Thyroid gland (tissue), 4 donors: ENCODE measurements at regions not wholly inside any gene's neighbourhood (a gene's known extent, or its start where the extent isn't known, plus 50 kb on each side); places are given as distances from the start of the nearest gene placed in this dataset.

Experiments
- DNase-seq, 2 donors: peaks; one replicate each; pipeline ENCODE4 v3.0.0-alpha.2; 2019
- H3K27ac ChIP-seq, 3 donors: fragments of 200-600 bp; sonication (generic); 1 replicate in 2 of 3; 2 replicates in 1 of 3; pipeline ENCODE4 v1.5.1; 2016 to 2019; ENCODE audit warnings: mild to moderate bottlenecking in 1 of 3, moderate library complexity in 1 of 3
- H3K27me3 ChIP-seq: fragments of 200-600 bp; sonication (generic); one replicate; pipeline ENCODE4 v1.5.1; 2019
- H3K36me3 ChIP-seq, 2 donors: fragments of 200-600 bp; sonication (generic); one replicate each; pipeline ENCODE4 v1.5.1; 2016 to 2019
- H3K4me1 ChIP-seq, 2 donors: fragments of 200-600 bp; sonication (generic); one replicate each; pipeline ENCODE4 v1.5.1; 2017 to 2019
- H3K4me3 ChIP-seq, 3 donors: fragments of 200-600 bp; sonication (generic); replicated peaks in 1 of 3; 1 replicate in 2 of 3; 2 replicates in 1 of 3; pipeline ENCODE4 v1.5.1; 2016; ENCODE audit warnings: mild to moderate bottlenecking in 1 of 3
- H3K9me3 ChIP-seq: fragments of 200-600 bp; sonication (generic); one replicate; pipeline ENCODE4 v1.5.1; 2017
- CTCF ChIP-seq, 6 experiments: fragments of 200-600 bp in 3 of 6; fragments of 450-650 bp in 3 of 6; sonication (generic) in 3 of 6; IDR thresholded peaks; one replicate each; pipeline ENCODE4 v1.5.1; 2016 to 2019; ENCODE audit warnings: antibody characterized with exemption in 6 of 6, mild to moderate bottlenecking in 2 of 6, inconsistent platforms in 1 of 6, moderate library complexity in 1 of 6
- POLR2A ChIP-seq, 2 donors: fragments of 450-650 bp; IDR thresholded peaks; one replicate each; pipeline ENCODE4 v1.6.1; 2017; ENCODE audit warnings: antibody characterized with exemption in 2 of 2, mild to moderate bottlenecking in 2 of 2, moderate library complexity in 1 of 2
- WGBS, 2 donors: methylation state at CpG; one replicate each; pipeline ENCODE4 v1.1.5; 2017; 5-methylcytosine and 5-hydroxymethylcytosine counted together
- intact Hi-C: fragments of 100-400 bp; cut with DNase I; formaldehyde crosslinking; loops from one replicate; pipeline ENCODE4 v1.15.1; 2023

DNA sequence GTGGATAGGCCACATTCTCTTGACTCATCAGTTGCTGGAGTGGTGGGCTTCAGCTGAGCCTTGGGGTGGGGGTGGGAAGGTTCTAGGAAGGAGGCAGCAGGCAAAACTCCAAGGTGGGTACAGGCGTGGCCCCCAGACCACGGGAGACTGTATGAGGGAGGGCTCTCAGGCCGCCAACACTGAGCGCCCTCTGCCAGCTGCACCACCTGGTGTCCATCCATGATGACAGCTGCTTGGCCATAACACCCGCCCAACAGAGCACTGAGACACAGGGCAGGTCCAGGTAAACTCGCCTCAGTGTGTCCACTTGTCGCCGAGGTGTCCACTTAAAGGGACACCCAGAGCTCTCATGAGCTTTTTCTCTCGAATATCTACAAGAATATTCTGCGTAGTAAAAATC lies 133.5 kb downstream of the C16orf95 start:
- H3K4me1 ChIP-seq: no peaks in the 10 kb centered on the region
- WGBS, 2 donors: 84 to 91% methylated on average over 8 to 10 of the region's 10 CpGs
- no peaks in the 10 kb centered on the region for H3K36me3 ChIP-seq
- H3K27ac ChIP-seq: no peak overlapping the region
- TF ChIP-seq POLR2A (IDR thresholded peaks at IDR 0.05) (no peak), CTCF (IDR thresholded peaks at IDR 0.05) (no peak)
- H3K9me3 ChIP-seq: no peaks in the 10 kb centered on the region
- no peaks in the 10 kb centered on the region for H3K27me3 ChIP-seq
- DNase-seq: no peak
- intact Hi-C loops: no loop called here
- no peak overlapping the region for H3K4me3 ChIP-seq

DNA sequence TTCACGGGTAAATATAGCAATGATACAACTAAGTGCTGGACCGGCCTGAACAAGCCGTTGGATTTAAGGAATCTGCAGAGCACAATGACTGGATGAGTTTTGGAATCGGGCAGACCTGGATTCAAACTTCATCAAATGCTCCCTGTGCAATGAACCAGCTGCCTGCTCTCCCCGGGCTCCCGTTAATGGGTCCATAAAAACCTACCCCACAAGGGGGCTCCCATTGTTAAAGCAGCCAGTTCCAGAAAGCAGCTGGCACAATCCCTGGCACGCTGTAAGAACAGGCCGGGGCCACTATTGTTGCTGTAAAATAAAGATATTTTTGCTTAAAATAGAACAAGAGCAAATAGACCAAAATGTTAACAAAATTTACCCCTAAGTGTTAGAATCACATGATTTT lies 131.9 kb downstream of the C16orf95 start:
- no peak for DNase-seq
- H3K27ac ChIP-seq: no peak overlapping the region
- intact Hi-C loops: no loop called here
- WGBS, 2 donors: 63 to 79% methylated on average over 8 of the region's 8 CpGs
- no peaks in the 10 kb centered on the region for H3K36me3 ChIP-seq
- H3K4me1 ChIP-seq: no peaks in the 10 kb centered on the region
- H3K4me3 ChIP-seq: no peak overlapping the region
- TF ChIP-seq POLR2A (IDR thresholded peaks at IDR 0.05) (no peak), CTCF (IDR thresholded peaks at IDR 0.05) (no peak)
- no peaks in the 10 kb centered on the region for H3K9me3 ChIP-seq
- no peaks in the 10 kb centered on the region for H3K27me3 ChIP-seq

DNA sequence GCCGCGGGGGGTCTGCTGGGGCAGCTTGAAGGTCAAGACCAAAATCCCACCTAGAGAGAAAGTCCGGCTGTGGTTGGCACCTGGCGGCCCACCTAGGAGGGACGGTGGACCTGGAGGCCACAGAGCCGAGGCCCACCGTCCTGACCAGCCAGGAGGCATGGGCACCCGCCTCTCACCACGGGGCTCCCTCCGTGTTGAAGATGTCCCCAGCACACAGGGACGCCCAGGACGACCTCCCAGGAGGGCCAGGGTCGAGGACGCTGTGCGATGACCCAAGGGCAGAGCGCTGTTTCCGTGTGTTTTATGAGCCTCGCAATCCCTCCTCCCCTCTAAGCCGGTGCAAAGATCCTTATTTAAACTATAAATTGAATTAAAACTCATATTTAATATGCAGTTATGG lies 131.2 kb downstream of the C16orf95 start:
- H3K9me3 ChIP-seq: no peaks in the 10 kb centered on the region
- no peak overlapping the region for H3K27ac ChIP-seq
- TF ChIP-seq CTCF (IDR thresholded peaks at IDR 0.05) (no peak), POLR2A (IDR thresholded peaks at IDR 0.05) (no peak)
- H3K36me3 ChIP-seq: no peaks in the 10 kb centered on the region
- H3K27me3 ChIP-seq: no peaks in the 10 kb centered on the region
- intact Hi-C loops: no loop called here
- DNase-seq: no peak
- 90 to 95% methylated on average over 9 to 19 of the region's 19 CpGs for WGBS, 2 donors
- H3K4me1 ChIP-seq: no peaks in the 10 kb centered on the region
- H3K4me3 ChIP-seq: no peak overlapping the region

GRCh38 chr16:87186446-87186845 lies 130.7 kb downstream of the C16orf95 start:
- Histone ChIP-seq H3K4me1 (no peaks in the 10 kb centered on the region), H3K4me3 (no peak overlapping the region), H3K36me3 (no peaks in the 10 kb centered on the region), H3K27me3 (no peaks in the 10 kb centered on the region), H3K9me3 (no peaks in the 10 kb centered on the region), H3K27ac (no peak overlapping the region)
- TF ChIP-seq CTCF (IDR thresholded peaks at IDR 0.05) (no peak), POLR2A (IDR thresholded peaks at IDR 0.05) (no peak)
- WGBS, 2 donors: 71 to 72% methylated on average over 14 to 15 of the region's 17 CpGs
- DNase-seq: no peak
- intact Hi-C loops: no loop called here

- H3K4me3 ChIP-seq: no peak overlapping the region
- no peaks in the 10 kb centered on the region for H3K4me1 ChIP-seq
- no peaks in the 10 kb centered on the region for H3K36me3 ChIP-seq
- no peak overlapping the region for H3K27ac ChIP-seq
- DNase-seq: no peak
- intact Hi-C loops: no loop called here
- H3K9me3 ChIP-seq: no peaks in the 10 kb centered on the region
- WGBS, 2 donors: 73 to 78% methylated on average over 10 to 11 of the region's 11 CpGs
- H3K27me3 ChIP-seq: no peaks in the 10 kb centered on the region
- TF ChIP-seq CTCF (IDR thresholded peaks at IDR 0.05): no peak
These were observed 130.2 kb downstream of the C16orf95 start for GRCh38 chr16:87186876-87187533.
